WTC11 (cell line): ENCODE measurements at regions not wholly inside any gene's neighbourhood (a gene's known extent, or its start where the extent isn't known, plus 50 kb on each side); places are given as distances from the start of the nearest gene placed in this dataset.

Experiments
- ATAC-seq: fragments of 200-7000 bp; cut with Tn5 transposase; 2 replicates; pipeline ENCODE4 v1.10.0; 2021; ENCODE audit warnings: mild to moderate bottlenecking, moderate library complexity
- CTCF ChIA-PET: fragments of 300-600 bp; sonication (Branson Sonifier 250); formaldehyde crosslinking; loops from one replicate; lab custom pipeline; 2021; ENCODE audit warnings: antibody characterized with exemption; lab: Charles Lee
- POLR2A ChIA-PET: fragments of 350-600 bp; sonication (Branson Sonifier 250); formaldehyde crosslinking; loops from one replicate; lab custom pipeline; 2021; ENCODE audit warnings: antibody characterized with exemption; lab: Charles Lee
- DNase-seq: peaks from one replicate; pipeline ENCODE4 v3.0.0; 2021; ENCODE audit warnings: low spot score
- H3K27ac Mint-ChIP-seq: 2 replicates; pipeline ENCODE4 v1.8.0; 2021; ENCODE audit warnings: mixed read lengths
- H3K27me3 Mint-ChIP-seq: 2 replicates; pipeline ENCODE4 v1.8.0; 2021; ENCODE audit warnings: low read depth, mild to moderate bottlenecking, moderate library complexity, mixed read lengths
- H3K36me3 Mint-ChIP-seq: 2 replicates; pipeline ENCODE4 v1.8.0; 2021; ENCODE audit warnings: mixed read lengths
- H3K4me1 Mint-ChIP-seq: 2 replicates; pipeline ENCODE4 v1.8.0; 2022; ENCODE audit warnings: mixed read lengths
- H3K4me3 Mint-ChIP-seq: 2 replicates; pipeline ENCODE4 v1.8.0; 2021; ENCODE audit warnings: mild to moderate bottlenecking, moderate library complexity, mixed read lengths
- H3K9me3 Mint-ChIP-seq: 2 replicates; pipeline ENCODE4 v1.8.0; 2021; ENCODE audit warnings: mixed read lengths
- AR ChIP-seq: fragments of 250-450 bp; sonication (Bioruptor Pico); IDR thresholded peaks from 2 replicates; pipeline ENCODE4 v1.9.0; 2021; ENCODE audit warnings: mild to moderate bottlenecking
- ARID4B ChIP-seq: sonication (generic); formaldehyde crosslinking; IDR thresholded peaks from 2 replicates; pipeline ENCODE4 v1.8.0; 2023; ENCODE audit warnings: missing genetic modification reagents, mild to moderate bottlenecking, borderline replicate concordance
- ATF6 ChIP-seq: sonication (generic); formaldehyde crosslinking; IDR thresholded peaks from 2 replicates; pipeline ENCODE4 v1.8.1; 2023; ENCODE audit warnings: mild to moderate bottlenecking, missing genetic modification reagents
- ELF4 ChIP-seq: sonication (generic); formaldehyde crosslinking; IDR thresholded peaks from 2 replicates; pipeline ENCODE4 v1.8.1; 2022; ENCODE audit warnings: low read depth, mild to moderate bottlenecking, moderate library complexity, missing genetic modification reagents
- PREB ChIP-seq: sonication (generic); formaldehyde crosslinking; IDR thresholded peaks from 2 replicates; pipeline ENCODE4 v1.8.1; 2022; ENCODE audit warnings: mild to moderate bottlenecking, missing genetic modification reagents, moderate library complexity, borderline replicate concordance
- RORB ChIP-seq: fragments of 250-450 bp; sonication (Bioruptor Pico); IDR thresholded peaks from 2 replicates; pipeline ENCODE4 v1.9.0; 2021; ENCODE audit warnings: mild to moderate bottlenecking
- STAT6 ChIP-seq: sonication (generic); formaldehyde crosslinking; conservative IDR thresholded peaks from 2 replicates; pipeline ENCODE4 v1.8.1; 2023; ENCODE audit warnings: mild to moderate bottlenecking, low read depth, missing genetic modification reagents, moderate library complexity
- ZBTB21 ChIP-seq: sonication (generic); formaldehyde crosslinking; IDR thresholded peaks from 2 replicates; pipeline ENCODE4 v1.8.1; 2023; ENCODE audit warnings: mild to moderate bottlenecking, missing genetic modification reagents, borderline replicate concordance
- ZMAT4 ChIP-seq: fragments of 250-450 bp; sonication (Bioruptor Pico); IDR thresholded peaks from 2 replicates; pipeline ENCODE4 v1.9.0; 2021; ENCODE audit warnings: mild to moderate bottlenecking
- ZNF281 ChIP-seq: sonication (generic); formaldehyde crosslinking; IDR thresholded peaks from 2 replicates; pipeline ENCODE4 v1.8.0; 2023; ENCODE audit warnings: mild to moderate bottlenecking, missing genetic modification reagents
- ZNF423 ChIP-seq: fragments of 250-450 bp; sonication (Bioruptor Pico); IDR thresholded peaks from 2 replicates; pipeline ENCODE4 v2.1.2; 2022; ENCODE audit warnings: mild to moderate bottlenecking, moderate library complexity
- ZNF532 ChIP-seq: fragments of 250-450 bp; sonication (Bioruptor Pico); IDR thresholded peaks from 2 replicates; pipeline ENCODE4 v1.9.0; 2021; ENCODE audit warnings: mild to moderate bottlenecking, borderline replicate concordance
- ZNF671 ChIP-seq: fragments of 250-450 bp; sonication (Bioruptor Pico); IDR thresholded peaks from 2 replicates; pipeline ENCODE4 v1.8.0; 2021; ENCODE audit warnings: mild to moderate bottlenecking

GRCh38 chr15:35215093-35215492 lies 130.0 kb upstream of the NANOGP8 start (continued):
- TF ChIP-seq ZNF532 (CRISPR knock-in tag) = no peak
- TF ChIP-seq RORB = no peak
- TF ChIP-seq ELF4 (CRISPR knock-in tag) = no peak
- TF ChIP-seq ZMAT4 (CRISPR knock-in tag) = no peak
- no peak for TF ChIP-seq ZNF281
- no peak for TF ChIP-seq ZNF671
- no peak for TF ChIP-seq STAT6 (CRISPR knock-in tag)
- no peak for TF ChIP-seq ZBTB21 (CRISPR knock-in tag)
- TF ChIP-seq, all 79 proteins: peak for 0

GRCh38 chr15:35211240-35211902 lies 126.3 kb upstream of the NANOGP8 start:
- POLR2A ChIA-PET = no interaction called here
- ATAC-seq (no peak), DNase-seq (no peak)
- Mint-ChIP-seq H3K9me3 (no peaks in the 10 kb centered on the region), H3K4me1 (peaks cover 50% of the 10 kb centered on the region), H3K4me3 (no peak overlapping the region), H3K36me3 (no peaks in the 10 kb centered on the region), H3K27me3 (no peaks in the 10 kb centered on the region), H3K27ac (peak overlapping the region; percentile 89)
- CTCF ChIA-PET = interaction anchor here (1.0 to 1.3 kb wide), 2 partner anchors 16 to 233 kb away, joined by 3 to 4 read pairs; no protein-coding TSS in a partner anchor
- TF ChIP-seq ATF6 (CRISPR knock-in tag) (no peak), ZNF423 (no peak), ARID4B (CRISPR knock-in tag) (no peak), PREB (no peak), AR (CRISPR knock-in tag) (no peak)
